GM12873 (cell line): ENCODE measurements at regions not wholly inside any gene's neighbourhood (a gene's known extent, or its start where the extent isn't known, plus 50 kb on each side); places are given as distances from the start of the nearest gene placed in this dataset.

Experiments
- CTCF ChIP-seq: IDR thresholded peaks from 2 replicates; pipeline ENCODE4 v1.5.1; 2012; ENCODE audit warnings: low read depth, mild to moderate bottlenecking, moderate library complexity, low read length, control low read depth; ENCODE audit not compliant: insufficient read depth; ENCODE audit errors: missing control alignments

- TF ChIP-seq CTCF = no peak
Observed at GRCh38 chr10:125316436-125316835, 156.1 kb upstream of the CTBP2 start.

- no peak for TF ChIP-seq CTCF
Observed at GRCh38 chr10:125300937-125301336, 140.6 kb upstream of the CTBP2 start.

GRCh38 chr10:125299461-125299860 lies 139.1 kb upstream of the CTBP2 start:
- TF ChIP-seq CTCF = no peak

GRCh38 chr10:125296598-125296997 lies 136.2 kb upstream of the CTBP2 start:
- TF ChIP-seq CTCF = no peak

GRCh38 chr10:125294109-125294508 lies 133.7 kb upstream of the CTBP2 start:
- no peak for TF ChIP-seq CTCF

GRCh38 chr10:125291836-125292235 lies 131.5 kb upstream of the CTBP2 start:
- TF ChIP-seq CTCF = no peak

- TF ChIP-seq CTCF = no peak
Observed at GRCh38 chr10:125289461-125289860, 129.1 kb upstream of the CTBP2 start.
